Stimulated activated naive B cell treated with anti-CD40 and anti-IgM and Interleukin-4, amounts not matched to agents 10 μg/mL and 1 μg/mL and 100 μg/mL, for 72 hours (primary cell): ENCODE measurements at regions not wholly inside any gene's neighbourhood (a gene's known extent, or its start where the extent isn't known, plus 50 kb on each side); places are given as distances from the start of the nearest gene placed in this dataset.
A peak's percentile ranks its signal among the peaks of the same experiment; 100 is the strongest.
"Not testable (repeated sequence)": the region's sequence is repeated elsewhere in the genome, so short reads cannot be mapped to it uniquely, and the experiment has no call there.

ENCODE experiments used
- ATAC-seq, 2 donors: fragments of 150-1000 bp; cut with Tn5 transposase; replicated peaks; 2 replicates each; pipeline ENCODE4 v1.10.0; 2021; ENCODE audit warnings: moderate library complexity in 1 of 2
- DNase-seq: peaks from one replicate; pipeline ENCODE4 v3.0.0; 2021
- H3K27ac Mint-ChIP-seq: one replicate; pipeline ENCODE4 v1.8.0; 2022; ENCODE audit warnings: mild to moderate bottlenecking, mixed read lengths
- H3K27me3 Mint-ChIP-seq, 2 donors: one replicate each; pipeline ENCODE4 v1.8.0; 2022; ENCODE audit warnings: mixed read lengths in 2 of 2
- H3K36me3 Mint-ChIP-seq, 2 donors: one replicate each; pipeline ENCODE4 v1.8.0; 2022; ENCODE audit warnings: mixed read lengths in 2 of 2, mild to moderate bottlenecking in 1 of 2
- H3K4me1 Mint-ChIP-seq, 2 donors: one replicate each; pipeline ENCODE4 v1.8.0; 2022; ENCODE audit warnings: mixed read lengths in 2 of 2, mild to moderate bottlenecking in 1 of 2
- H3K4me3 Mint-ChIP-seq, 2 donors: one replicate each; pipeline ENCODE4 v1.8.0; 2022; ENCODE audit warnings: mild to moderate bottlenecking in 2 of 2, mixed read lengths in 2 of 2, moderate library complexity in 1 of 2
- H3K9me3 Mint-ChIP-seq, 2 donors: one replicate each; pipeline ENCODE4 v1.8.0; 2022; ENCODE audit warnings: mixed read lengths in 2 of 2, mild to moderate bottlenecking in 1 of 2

GRCh38 chr2:111669928-111670695, 213.9 kb downstream of the ANAPC1 start:
- Mint-ChIP-seq H3K4me3 (no peak overlapping the region), H3K27me3 (no peaks in the 10 kb centered on the region), H3K9me3 (no peaks in the 10 kb centered on the region), H3K27ac (peak overlapping the region; percentile 49), H3K4me1 (peaks cover 17 to 37% of the 10 kb centered on the region in 2 donors), H3K36me3 (no peaks in the 10 kb centered on the region)
- ATAC-seq (no peak), DNase-seq (no peak)

GRCh38 chr2:111670776-111671175, 213.2 kb downstream of the ANAPC1 start:
- H3K4me1 Mint-ChIP-seq, result peaks cover 19 to 37% of the 10 kb centered on the region in 2 donors
- no peak for DNase-seq
- H3K4me3 Mint-ChIP-seq, result no peak overlapping the region
- H3K9me3 Mint-ChIP-seq, result no peaks in the 10 kb centered on the region
- no peak overlapping the region for H3K27ac Mint-ChIP-seq
- no peaks in the 10 kb centered on the region for H3K36me3 Mint-ChIP-seq
- ATAC-seq, result no peak
- H3K27me3 Mint-ChIP-seq, result no peaks in the 10 kb centered on the region

GRCh38 chr2:111671426-111672150, 212.4 kb downstream of the ANAPC1 start:
- Mint-ChIP-seq H3K4me3 (no peak overlapping the region), H3K36me3 (no peaks in the 10 kb centered on the region), H3K9me3 (no peaks in the 10 kb centered on the region), H3K4me1 (peaks cover 19 to 37% of the 10 kb centered on the region in 2 donors), H3K27ac (no peak overlapping the region), H3K27me3 (no peaks in the 10 kb centered on the region)
- ATAC-seq (peak; percentile 17 to 48), DNase-seq (no peak)

GRCh38 chr2:111672641-111673040, 211.4 kb downstream of the ANAPC1 start:
- not testable (repeated sequence) for H3K9me3 Mint-ChIP-seq

GRCh38 chr2:111673526-111673925, 210.5 kb downstream of the ANAPC1 start:
- Mint-ChIP-seq H3K36me3 (no peaks in the 10 kb centered on the region), H3K27me3 (no peaks in the 10 kb centered on the region), H3K4me1 (peaks cover 19 to 33% of the 10 kb centered on the region in 2 donors), H3K27ac (no peak overlapping the region), H3K4me3 (no peak overlapping the region), H3K9me3 (no peaks in the 10 kb centered on the region)
- no peak for ATAC-seq
- DNase-seq, result no peak

More at GRCh38 chr2:111672641-111673040, 211.4 kb downstream of the ANAPC1 start:
- H3K27ac Mint-ChIP-seq, H3K27me3 Mint-ChIP-seq, ATAC-seq, H3K36me3 Mint-ChIP-seq, H3K4me3 Mint-ChIP-seq, DNase-seq: not testable (repeated sequence)
- peaks cover 22 to 37% of the 10 kb centered on the region in 2 donors for H3K4me1 Mint-ChIP-seq

- ATAC-seq (peak; percentile 41 to 52), DNase-seq (no peak)
- Mint-ChIP-seq H3K27ac (no peak overlapping the region), H3K4me1 (peaks cover 12 to 21% of the 10 kb centered on the region in 2 donors), H3K36me3 (no peaks in the 10 kb centered on the region), H3K9me3 (no peaks in the 10 kb centered on the region), H3K4me3 (no peak overlapping the region), H3K27me3 (no peaks in the 10 kb centered on the region)
These were observed 208.4 kb downstream of the ANAPC1 start for GRCh38 chr2:111675419-111676194.

- no peak overlapping the region for H3K27ac Mint-ChIP-seq
- H3K4me1 Mint-ChIP-seq, result peaks cover 6 to 14% of the 10 kb centered on the region in 2 donors
- no peaks in the 10 kb centered on the region for H3K36me3 Mint-ChIP-seq
These were observed 207.6 kb downstream of the ANAPC1 start for GRCh38 chr2:111676291-111676822.

GRCh38 chr2:111678161-111678560, 205.8 kb downstream of the ANAPC1 start:
- H3K27ac Mint-ChIP-seq, result no peak overlapping the region
- H3K9me3 Mint-ChIP-seq, result peaks cover 0 to 1% of the 10 kb centered on the region in 2 donors
- peaks cover 6 to 8% of the 10 kb centered on the region in 2 donors for H3K4me1 Mint-ChIP-seq
- peaks cover 0 to 2% of the 10 kb centered on the region in 2 donors for H3K36me3 Mint-ChIP-seq
- no peak for ATAC-seq
- H3K4me3 Mint-ChIP-seq, result no peak overlapping the region
- no peak for DNase-seq
- H3K27me3 Mint-ChIP-seq, result no peaks in the 10 kb centered on the region

More at GRCh38 chr2:111676291-111676822, 207.6 kb downstream of the ANAPC1 start:
- Mint-ChIP-seq H3K9me3 (no peaks in the 10 kb centered on the region), H3K4me3 (no peak overlapping the region), H3K27me3 (no peaks in the 10 kb centered on the region)
- ATAC-seq (no peak), DNase-seq (no peak)

GRCh38 chr2:111678651-111679050, 205.3 kb downstream of the ANAPC1 start:
- Mint-ChIP-seq H3K4me1 (peaks cover 6 to 8% of the 10 kb centered on the region in 2 donors), H3K27me3 (no peaks in the 10 kb centered on the region), H3K9me3 (peaks cover 0 to 1% of the 10 kb centered on the region in 2 donors), H3K4me3 (no peak overlapping the region), H3K36me3 (peaks cover 0 to 2% of the 10 kb centered on the region in 2 donors), H3K27ac (no peak overlapping the region)
- ATAC-seq (no peak), DNase-seq (no peak)

GRCh38 chr2:111679202-111679601, 204.8 kb downstream of the ANAPC1 start:
- DNase-seq (no peak), ATAC-seq (no peak)
- no peak overlapping the region for H3K27ac Mint-ChIP-seq
- peaks cover 0 to 2% of the 10 kb centered on the region in 2 donors for H3K36me3 Mint-ChIP-seq
- no peaks in the 10 kb centered on the region for H3K27me3 Mint-ChIP-seq
- H3K4me3 Mint-ChIP-seq, result no peak overlapping the region
- peaks cover 6 to 8% of the 10 kb centered on the region in 2 donors for H3K4me1 Mint-ChIP-seq
- H3K9me3 Mint-ChIP-seq, result peaks cover 0 to 1% of the 10 kb centered on the region in 2 donors

- H3K9me3 Mint-ChIP-seq, result peaks cover 0 to 1% of the 10 kb centered on the region in 2 donors
- peaks cover 0 to 2% of the 10 kb centered on the region in 2 donors for H3K36me3 Mint-ChIP-seq
- H3K4me1 Mint-ChIP-seq, result no peaks in the 10 kb centered on the region
- DNase-seq (no peak), ATAC-seq (no peak)
- no peak overlapping the region for H3K27ac Mint-ChIP-seq
- no peak overlapping the region for H3K4me3 Mint-ChIP-seq
- H3K27me3 Mint-ChIP-seq, result no peaks in the 10 kb centered on the region
These were observed 199.4 kb downstream of the ANAPC1 start for GRCh38 chr2:111684611-111685010.

- no peaks in the 10 kb centered on the region for H3K27me3 Mint-ChIP-seq
- H3K4me1 Mint-ChIP-seq, result no peaks in the 10 kb centered on the region
- no peak overlapping the region for H3K4me3 Mint-ChIP-seq
- ATAC-seq (no peak), DNase-seq (no peak)
- peaks cover 0 to 1% of the 10 kb centered on the region in 2 donors for H3K9me3 Mint-ChIP-seq
- H3K27ac Mint-ChIP-seq, result no peak overlapping the region
- H3K36me3 Mint-ChIP-seq, result peaks cover 0 to 2% of the 10 kb centered on the region in 2 donors
These were observed 198.7 kb downstream of the ANAPC1 start for GRCh38 chr2:111685342-111685741.

GRCh38 chr2:111686994-111687393, 197.0 kb downstream of the ANAPC1 start:
- Mint-ChIP-seq H3K4me3 (no peak overlapping the region), H3K9me3 (no peaks in the 10 kb centered on the region)

GRCh38 chr2:111687911-111688310, 196.1 kb downstream of the ANAPC1 start:
- Mint-ChIP-seq H3K4me1 (no peaks in the 10 kb centered on the region), H3K36me3 (no peaks in the 10 kb centered on the region), H3K27ac (no peak overlapping the region), H3K9me3 (no peaks in the 10 kb centered on the region), H3K4me3 (no peak overlapping the region), H3K27me3 (peaks cover 0 to 5% of the 10 kb centered on the region in 2 donors)
- ATAC-seq, result no peak
- no peak for DNase-seq

More at GRCh38 chr2:111686994-111687393, 197.0 kb downstream of the ANAPC1 start:
- Mint-ChIP-seq H3K27ac (no peak overlapping the region), H3K27me3 (peaks cover 0 to 5% of the 10 kb centered on the region in 2 donors), H3K4me1 (no peaks in the 10 kb centered on the region), H3K36me3 (no peaks in the 10 kb centered on the region)
- ATAC-seq, result no peak
- no peak for DNase-seq
